ENCODE measurements at regions not wholly inside any gene's neighbourhood (a gene's known extent, or its start where the extent isn't known, plus 50 kb on each side); places are given as distances from the start of the nearest gene placed in this dataset.
"Not testable (repeated sequence)": the region's sequence is repeated elsewhere in the genome, so short reads cannot be mapped to it uniquely, and the experiment has no call there.

- WGBS, 2 donors, result 45 to 52% methylated on average over 2 of the region's 2 CpGs
- no peak for TF ChIP-seq CTCF (IDR thresholded peaks at IDR 0.05)
- no peak for TF ChIP-seq POLR2A (IDR thresholded peaks at IDR 0.05)
- Histone ChIP-seq H3K9me3 (peaks cover 0 to 11% (median 0%) of the 10 kb centered on the region in 3 donors), H3K27me3 (no peaks in the 10 kb centered on the region), H3K4me3 (no peak overlapping the region), H3K27ac (no peak overlapping the region), H3K36me3 (no peaks in the 10 kb centered on the region), H3K4me1 (no peaks in the 10 kb centered on the region)
- no peak for DNase-seq
- intact Hi-C loops (cut with DNase I), result no loop called here
These were observed 528.4 kb upstream of the TOM1L1 start for GRCh38 chr17:54372069-54372749.

GRCh38 chr17:54373970-54374369 lies 526.7 kb upstream of the TOM1L1 start:
- Histone ChIP-seq H3K9me3 (peaks cover 0 to 11% (median 0%) of the 10 kb centered on the region in 3 donors), H3K27me3 (no peaks in the 10 kb centered on the region), H3K36me3 (no peaks in the 10 kb centered on the region), H3K4me1 (no peaks in the 10 kb centered on the region), H3K27ac (no peak overlapping the region), H3K4me3 (no peak overlapping the region)
- intact Hi-C loops (cut with DNase I), result no loop called here
- 11 to 20% methylated on average over 1 of the region's 1 CpG for WGBS, 2 donors
- TF ChIP-seq POLR2A (IDR thresholded peaks at IDR 0.05) (no peak), CTCF (IDR thresholded peaks at IDR 0.05) (no peak)
- DNase-seq, result no peak

GRCh38 chr17:54376409-54376808 lies 524.2 kb upstream of the TOM1L1 start:
- H3K27me3 ChIP-seq; H3K4me3 ChIP-seq; H3K9me3 ChIP-seq; H3K36me3 ChIP-seq; H3K27ac ChIP-seq; intact Hi-C loops (cut with DNase I); H3K4me1 ChIP-seq; DNase-seq: not testable (repeated sequence)
- 86 to 93% methylated on average over 6 of the region's 6 CpGs for WGBS, 2 donors

- TF ChIP-seq POLR2A (IDR thresholded peaks at IDR 0.05) (no peak), CTCF (IDR thresholded peaks at IDR 0.05) (no peak)
- no peaks in the 10 kb centered on the region for H3K4me1 ChIP-seq
- H3K4me3 ChIP-seq, result no peak overlapping the region
- no peak for DNase-seq
- no peaks in the 10 kb centered on the region for H3K9me3 ChIP-seq
- H3K36me3 ChIP-seq, result no peaks in the 10 kb centered on the region
- intact Hi-C loops (cut with DNase I), result no loop called here
- WGBS, 2 donors, result 87 to 94% methylated on average over 3 of the region's 3 CpGs
- H3K27ac ChIP-seq, result no peak overlapping the region
- H3K27me3 ChIP-seq, result no peaks in the 10 kb centered on the region
These were observed 519.2 kb upstream of the TOM1L1 start for GRCh38 chr17:54381482-54381881.

- Histone ChIP-seq H3K27me3 (no peaks in the 10 kb centered on the region), H3K9me3 (no peaks in the 10 kb centered on the region), H3K4me3 (no peak overlapping the region), H3K27ac (no peak overlapping the region), H3K36me3 (no peaks in the 10 kb centered on the region), H3K4me1 (peaks cover 0 to 3% (median 0%) of the 10 kb centered on the region in 3 donors)
- TF ChIP-seq POLR2A (IDR thresholded peaks at IDR 0.05) (no peak), CTCF (IDR thresholded peaks at IDR 0.05) (no peak)
- DNase-seq, result no peak
- WGBS, 2 donors, result 14 to 37% methylated on average over 1 of the region's 1 CpG
- intact Hi-C loops (cut with DNase I), result no loop called here
These were observed 496.4 kb upstream of the TOM1L1 start for GRCh38 chr17:54404259-54404658.

- Histone ChIP-seq H3K27me3 (no peaks in the 10 kb centered on the region), H3K4me3 (no peak overlapping the region), H3K4me1 (peaks cover 0 to 3% (median 0%) of the 10 kb centered on the region in 3 donors), H3K36me3 (no peaks in the 10 kb centered on the region), H3K27ac (no peak overlapping the region), H3K9me3 (no peaks in the 10 kb centered on the region)
- intact Hi-C loops (cut with DNase I), result no loop called here
- 80% methylated on average over 2 of the region's 2 CpGs for WGBS, 2 donors
- TF ChIP-seq POLR2A (IDR thresholded peaks at IDR 0.05), result no peak
- TF ChIP-seq CTCF (IDR thresholded peaks at IDR 0.05), result no peak
- no peak for DNase-seq
These were observed 494.8 kb upstream of the TOM1L1 start for GRCh38 chr17:54405826-54406225.

All from esophagus squamous epithelium (tissue), 5 donors.